ENCODE measurements at regions not wholly inside any gene's neighbourhood (a gene's known extent, or its start where the extent isn't known, plus 50 kb on each side); places are given as distances from the start of the nearest gene placed in this dataset.

DNA sequence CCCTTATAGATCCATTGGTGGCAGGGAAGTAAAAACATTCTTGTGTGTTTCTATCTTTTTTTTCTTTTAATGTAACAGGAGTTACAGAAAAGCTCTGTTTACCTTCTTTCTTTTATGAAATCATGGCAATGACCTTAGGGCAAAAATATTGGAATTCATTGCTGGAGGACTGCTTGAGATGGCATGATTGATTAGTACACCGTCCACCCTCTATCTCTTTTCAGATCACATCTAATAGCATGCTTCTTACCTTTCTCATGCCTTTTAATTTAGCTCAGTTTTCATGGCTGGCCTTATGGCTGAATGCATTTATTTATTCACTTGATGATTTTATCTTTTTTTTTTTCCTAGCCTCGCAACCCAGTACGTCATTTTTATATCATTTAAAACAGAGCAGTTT, 177.6 kb upstream of the CDH20 start:
- intact Hi-C loops (cut with DNase I): no loop called here
- TF ChIP-seq POLR2AphosphoS5 (IDR thresholded peaks at IDR 0.05; ENCODE audit: insufficient read depth in 1 of 2, low read depth in 1 of 2) (no peak), POLR2A (IDR thresholded peaks at IDR 0.05) (no peak)
- TF ChIP-seq, protein P1, sequence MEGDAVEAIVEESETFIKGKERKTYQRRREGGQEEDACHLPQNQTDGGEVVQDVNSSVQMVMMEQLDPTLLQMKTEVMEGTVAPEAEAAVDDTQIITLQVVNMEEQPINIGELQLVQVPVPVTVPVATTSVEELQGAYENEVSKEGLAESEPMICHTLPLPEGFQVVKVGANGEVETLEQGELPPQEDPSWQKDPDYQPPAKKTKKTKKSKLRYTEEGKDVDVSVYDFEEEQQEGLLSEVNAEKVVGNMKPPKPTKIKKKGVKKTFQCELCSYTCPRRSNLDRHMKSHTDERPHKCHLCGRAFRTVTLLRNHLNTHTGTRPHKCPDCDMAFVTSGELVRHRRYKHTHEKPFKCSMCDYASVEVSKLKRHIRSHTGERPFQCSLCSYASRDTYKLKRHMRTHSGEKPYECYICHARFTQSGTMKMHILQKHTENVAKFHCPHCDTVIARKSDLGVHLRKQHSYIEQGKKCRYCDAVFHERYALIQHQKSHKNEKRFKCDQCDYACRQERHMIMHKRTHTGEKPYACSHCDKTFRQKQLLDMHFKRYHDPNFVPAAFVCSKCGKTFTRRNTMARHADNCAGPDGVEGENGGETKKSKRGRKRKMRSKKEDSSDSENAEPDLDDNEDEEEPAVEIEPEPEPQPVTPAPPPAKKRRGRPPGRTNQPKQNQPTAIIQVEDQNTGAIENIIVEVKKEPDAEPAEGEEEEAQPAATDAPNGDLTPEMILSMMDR (IDR thresholded peaks at IDR 0.05): no peak
- Histone ChIP-seq H3K27me3 (no peaks in the 10 kb centered on the region), H3K27ac (no peak overlapping the region), H3K36me3 (no peaks in the 10 kb centered on the region), H3K4me1 (no peaks in the 10 kb centered on the region), H3K4me3 (no peak overlapping the region), H3K9me3 (no peaks in the 10 kb centered on the region)
- no peak for DNase-seq (ENCODE audit: extremely low spot score in 2 of 2)

DNA sequence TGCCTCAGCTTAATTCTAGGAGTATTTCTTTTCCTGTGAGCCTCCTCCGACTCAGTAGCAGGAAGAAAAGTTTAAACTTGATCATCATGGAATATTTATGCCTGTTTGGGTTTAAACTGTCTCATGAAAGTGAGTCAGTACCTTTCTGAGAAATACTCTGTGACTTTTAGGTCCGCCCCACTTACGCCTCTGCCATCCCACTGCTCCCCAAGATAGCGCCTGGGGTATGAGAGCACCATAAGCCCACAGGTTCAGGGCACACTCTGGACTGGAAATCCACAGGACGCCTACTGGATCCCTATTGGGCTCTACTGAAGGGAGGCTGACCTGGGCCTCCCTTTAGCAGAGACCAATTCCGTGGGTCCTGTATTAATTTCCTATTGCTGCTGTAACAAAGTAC, 175.8 kb upstream of the CDH20 start:
- TF ChIP-seq, protein P1 (IDR thresholded peaks at IDR 0.05): no peak
- TF ChIP-seq POLR2AphosphoS5 (IDR thresholded peaks at IDR 0.05; ENCODE audit: insufficient read depth in 1 of 2, low read depth in 1 of 2): no peak
- no peak for TF ChIP-seq POLR2A (IDR thresholded peaks at IDR 0.05)
- no peak overlapping the region for H3K27ac ChIP-seq
- no peaks in the 10 kb centered on the region for H3K36me3 ChIP-seq
- intact Hi-C loops (cut with DNase I): no loop called here
- H3K27me3 ChIP-seq: no peaks in the 10 kb centered on the region
- no peak overlapping the region for H3K4me3 ChIP-seq
- no peak for DNase-seq (ENCODE audit: extremely low spot score in 2 of 2)
- no peaks in the 10 kb centered on the region for H3K9me3 ChIP-seq
- H3K4me1 ChIP-seq: no peaks in the 10 kb centered on the region

DNA sequence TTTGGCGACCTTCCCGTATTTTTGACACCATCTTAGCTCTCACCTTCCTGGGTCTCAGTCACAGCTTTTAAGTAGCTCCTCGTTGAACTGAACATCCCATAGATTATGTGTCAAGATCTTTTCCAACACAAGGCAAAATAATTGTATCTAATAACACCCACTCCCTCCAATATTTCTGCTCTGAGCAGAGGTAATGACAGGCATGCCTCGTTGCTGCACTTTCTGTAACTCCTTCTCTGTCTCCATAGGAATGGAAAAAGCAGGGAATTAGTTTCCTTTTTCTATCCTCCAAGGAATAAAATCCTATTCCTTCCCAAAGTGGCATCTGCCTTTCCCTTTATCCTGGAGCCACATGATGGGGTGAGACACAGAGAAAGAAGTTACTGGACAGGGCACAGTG, 174.0 kb upstream of the CDH20 start:
- intact Hi-C loops (cut with DNase I): no loop called here
- no peaks in the 10 kb centered on the region for H3K9me3 ChIP-seq
- TF ChIP-seq POLR2A (IDR thresholded peaks at IDR 0.05): no peak
- TF ChIP-seq, protein P1 (IDR thresholded peaks at IDR 0.05): no peak
- TF ChIP-seq POLR2AphosphoS5 (IDR thresholded peaks at IDR 0.05; ENCODE audit: insufficient read depth in 1 of 2, low read depth in 1 of 2): no peak
- no peak for DNase-seq (ENCODE audit: extremely low spot score in 2 of 2)
- H3K27me3 ChIP-seq: no peaks in the 10 kb centered on the region
- H3K4me1 ChIP-seq: no peaks in the 10 kb centered on the region
- H3K36me3 ChIP-seq: no peaks in the 10 kb centered on the region
- H3K27ac ChIP-seq: no peak overlapping the region
- H3K4me3 ChIP-seq: no peak overlapping the region

DNA sequence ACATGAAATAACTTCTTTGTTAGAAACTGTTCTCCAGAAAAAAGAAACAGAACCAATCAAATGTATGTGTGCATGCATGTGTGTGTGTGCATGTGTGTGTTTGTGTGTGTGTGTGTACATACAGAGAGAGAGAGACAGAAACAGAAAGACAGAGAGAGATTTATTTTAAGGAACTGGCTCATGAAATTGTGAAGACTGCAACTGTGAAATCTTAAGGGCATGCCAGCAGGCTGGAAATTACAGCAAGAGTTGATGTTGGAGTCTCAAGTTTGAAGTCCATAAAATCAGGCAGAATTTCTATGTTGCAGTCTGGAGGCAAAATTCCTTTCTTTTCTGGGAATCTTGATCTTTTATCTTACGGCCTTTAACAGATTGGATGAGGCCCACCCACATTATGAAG, 168.9 kb upstream of the CDH20 start:
- DNase-seq (ENCODE audit: extremely low spot score in 2 of 2): no peak
- Histone ChIP-seq H3K4me3 (no peak overlapping the region), H3K4me1 (no peaks in the 10 kb centered on the region), H3K9me3 (no peaks in the 10 kb centered on the region), H3K27ac (no peak overlapping the region), H3K27me3 (no peaks in the 10 kb centered on the region), H3K36me3 (no peaks in the 10 kb centered on the region)
- intact Hi-C loops (cut with DNase I): no loop called here
- TF ChIP-seq, protein P1 (IDR thresholded peaks at IDR 0.05): no peak
- TF ChIP-seq POLR2A (IDR thresholded peaks at IDR 0.05): no peak
- TF ChIP-seq POLR2AphosphoS5 (IDR thresholded peaks at IDR 0.05; ENCODE audit: insufficient read depth in 1 of 2, low read depth in 1 of 2): no peak

DNA sequence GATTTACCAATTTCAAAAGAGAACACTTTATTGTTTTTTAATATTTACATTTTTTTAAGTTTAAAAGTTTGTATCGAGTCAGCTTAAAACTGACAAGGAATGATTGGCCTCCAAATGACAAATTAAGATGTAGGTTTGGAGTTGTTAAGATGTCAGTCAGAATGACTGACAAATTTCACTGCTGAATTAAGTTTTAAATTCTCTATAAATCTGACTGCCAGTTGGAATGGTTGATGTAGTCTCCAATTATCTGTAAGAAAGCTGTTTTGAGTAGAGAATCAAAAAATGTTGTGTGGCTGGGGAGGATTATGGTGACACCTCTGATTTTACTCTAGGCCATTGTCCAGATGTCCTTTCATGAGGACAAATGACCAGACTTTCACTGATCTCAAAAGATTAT, 165.3 kb upstream of the CDH20 start:
- DNase-seq (ENCODE audit: extremely low spot score in 2 of 2): no peak
- Histone ChIP-seq H3K4me1 (no peaks in the 10 kb centered on the region), H3K27ac (no peak overlapping the region), H3K9me3 (no peaks in the 10 kb centered on the region), H3K4me3 (no peak overlapping the region), H3K36me3 (no peaks in the 10 kb centered on the region), H3K27me3 (no peaks in the 10 kb centered on the region)
- TF ChIP-seq POLR2AphosphoS5 (IDR thresholded peaks at IDR 0.05; ENCODE audit: insufficient read depth in 1 of 2, low read depth in 1 of 2): no peak
- TF ChIP-seq, protein P1 (IDR thresholded peaks at IDR 0.05): no peak
- intact Hi-C loops (cut with DNase I): no loop called here
